VCaP (cell line): ENCODE measurements at regions not wholly inside any gene's neighbourhood (a gene's known extent, or its start where the extent isn't known, plus 50 kb on each side); places are given as distances from the start of the nearest gene placed in this dataset.

ENCODE experiments used
- H3K27ac ChIP-seq: fragments of 450-650 bp; 2 replicates; pipeline ENCODE4 v1.5.1; 2017
- TF ChIP-seq, protein P1 (sequence below): fragments of 450-650 bp; conservative IDR thresholded peaks from 2 replicates; pipeline ENCODE4 v1.5.1; 2017; ENCODE audit warnings: mild to moderate bottlenecking, moderate library complexity

DNA sequence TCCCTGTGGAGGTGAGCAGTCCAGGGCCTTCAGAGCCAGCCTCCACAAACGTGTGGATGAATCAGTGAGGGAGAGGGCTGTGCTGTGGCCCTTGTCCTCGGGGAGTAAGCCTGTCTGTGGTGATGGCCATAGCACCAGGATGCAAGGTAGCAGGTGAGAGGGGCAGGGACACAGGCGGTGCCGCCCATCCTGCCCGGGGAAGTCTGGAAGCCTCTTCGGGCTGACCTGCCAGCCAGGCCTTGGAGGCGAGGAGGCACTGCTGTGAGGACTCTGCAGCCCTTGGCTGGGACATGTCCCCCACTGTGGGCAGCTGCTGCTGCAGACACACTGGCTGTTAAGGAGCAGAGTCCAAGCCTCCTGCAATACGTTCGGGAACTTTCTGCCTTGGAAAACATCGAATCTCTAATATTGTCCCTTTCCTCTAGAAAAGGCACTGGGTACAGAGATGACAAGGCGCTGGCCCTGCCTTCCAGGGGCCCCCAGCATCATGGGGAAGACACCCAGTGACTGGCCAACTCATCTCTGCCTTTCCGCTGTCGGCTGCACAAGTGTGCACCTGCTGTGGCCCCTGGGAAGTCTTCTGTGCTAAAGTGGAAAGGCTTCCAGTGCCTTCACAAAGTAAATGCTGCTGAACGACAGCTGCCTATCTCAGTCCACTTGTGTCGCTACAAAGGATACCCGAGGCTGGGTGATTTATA, 101.4 kb downstream of the ADRA2C start:
- TF ChIP-seq, protein P1, sequence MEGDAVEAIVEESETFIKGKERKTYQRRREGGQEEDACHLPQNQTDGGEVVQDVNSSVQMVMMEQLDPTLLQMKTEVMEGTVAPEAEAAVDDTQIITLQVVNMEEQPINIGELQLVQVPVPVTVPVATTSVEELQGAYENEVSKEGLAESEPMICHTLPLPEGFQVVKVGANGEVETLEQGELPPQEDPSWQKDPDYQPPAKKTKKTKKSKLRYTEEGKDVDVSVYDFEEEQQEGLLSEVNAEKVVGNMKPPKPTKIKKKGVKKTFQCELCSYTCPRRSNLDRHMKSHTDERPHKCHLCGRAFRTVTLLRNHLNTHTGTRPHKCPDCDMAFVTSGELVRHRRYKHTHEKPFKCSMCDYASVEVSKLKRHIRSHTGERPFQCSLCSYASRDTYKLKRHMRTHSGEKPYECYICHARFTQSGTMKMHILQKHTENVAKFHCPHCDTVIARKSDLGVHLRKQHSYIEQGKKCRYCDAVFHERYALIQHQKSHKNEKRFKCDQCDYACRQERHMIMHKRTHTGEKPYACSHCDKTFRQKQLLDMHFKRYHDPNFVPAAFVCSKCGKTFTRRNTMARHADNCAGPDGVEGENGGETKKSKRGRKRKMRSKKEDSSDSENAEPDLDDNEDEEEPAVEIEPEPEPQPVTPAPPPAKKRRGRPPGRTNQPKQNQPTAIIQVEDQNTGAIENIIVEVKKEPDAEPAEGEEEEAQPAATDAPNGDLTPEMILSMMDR = no peak
- no peak overlapping the region for H3K27ac ChIP-seq

DNA sequence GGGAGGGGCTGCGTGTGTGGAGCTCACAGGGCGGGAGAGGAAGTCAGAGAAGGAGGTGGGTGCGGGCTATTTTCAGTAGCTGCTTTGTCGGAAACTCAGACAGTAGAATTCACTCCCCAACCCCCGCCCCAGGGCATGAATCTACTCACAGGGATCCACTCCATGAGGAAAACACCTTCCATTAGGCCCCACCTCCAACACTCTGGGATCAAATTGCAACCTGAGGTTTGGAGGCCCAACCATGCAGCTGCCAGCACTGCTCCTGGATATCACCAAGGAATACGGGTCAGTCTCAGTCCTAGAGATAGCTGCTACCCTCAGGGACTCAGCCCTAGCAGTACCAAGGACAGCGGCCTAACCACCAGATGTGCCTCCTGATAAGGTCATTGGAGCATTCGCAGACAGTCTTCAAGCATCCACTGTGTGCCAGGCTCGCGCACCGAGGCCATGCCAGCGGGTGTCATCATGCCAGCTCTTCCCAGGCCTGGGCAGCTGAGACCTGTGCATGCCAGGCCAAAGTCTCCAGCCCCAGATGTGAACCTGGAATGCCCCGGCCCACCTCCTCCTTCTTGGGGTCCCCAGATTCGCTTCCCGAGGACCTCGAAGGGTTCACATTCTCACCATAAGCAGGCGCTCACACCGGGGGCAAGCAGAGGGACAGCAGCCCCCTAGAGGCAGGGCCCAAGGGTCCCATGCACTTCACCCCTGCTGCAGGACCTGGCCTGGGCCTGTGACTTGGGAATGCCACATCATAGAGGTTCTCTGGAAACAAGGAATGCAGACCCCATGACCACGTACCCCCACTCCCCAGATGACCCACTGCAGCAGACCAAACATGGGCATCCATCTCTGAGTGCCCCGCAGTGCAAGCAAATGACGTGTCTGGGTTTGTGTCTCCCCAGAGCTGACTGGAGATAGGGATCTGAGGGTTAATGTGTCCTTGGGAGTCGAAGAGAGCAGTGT, 102.3 kb downstream of the ADRA2C start:
- no peak overlapping the region for H3K27ac ChIP-seq
- TF ChIP-seq, protein P1 = no peak

DNA sequence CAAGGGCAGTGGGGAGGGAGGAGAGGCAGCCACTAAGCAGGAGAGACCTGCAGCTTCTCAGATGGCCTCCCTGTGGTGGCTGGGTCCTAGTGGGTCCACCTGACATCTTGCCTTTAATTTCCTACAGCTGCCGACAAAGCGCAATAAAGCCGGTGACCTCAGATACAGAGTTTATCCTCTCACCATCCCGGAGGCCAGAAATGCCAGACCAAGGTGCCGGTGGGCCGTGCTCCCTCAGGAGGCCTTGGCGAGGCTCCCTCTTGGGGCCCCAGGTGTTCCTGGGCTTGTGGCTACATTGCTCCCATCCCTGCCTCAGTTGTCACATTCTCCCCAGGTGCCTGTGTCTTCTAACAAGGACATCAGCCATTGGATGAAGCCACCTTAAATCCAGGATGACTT, 103.0 kb downstream of the ADRA2C start:
- TF ChIP-seq, protein P1 = no peak
- no peak overlapping the region for H3K27ac ChIP-seq

DNA sequence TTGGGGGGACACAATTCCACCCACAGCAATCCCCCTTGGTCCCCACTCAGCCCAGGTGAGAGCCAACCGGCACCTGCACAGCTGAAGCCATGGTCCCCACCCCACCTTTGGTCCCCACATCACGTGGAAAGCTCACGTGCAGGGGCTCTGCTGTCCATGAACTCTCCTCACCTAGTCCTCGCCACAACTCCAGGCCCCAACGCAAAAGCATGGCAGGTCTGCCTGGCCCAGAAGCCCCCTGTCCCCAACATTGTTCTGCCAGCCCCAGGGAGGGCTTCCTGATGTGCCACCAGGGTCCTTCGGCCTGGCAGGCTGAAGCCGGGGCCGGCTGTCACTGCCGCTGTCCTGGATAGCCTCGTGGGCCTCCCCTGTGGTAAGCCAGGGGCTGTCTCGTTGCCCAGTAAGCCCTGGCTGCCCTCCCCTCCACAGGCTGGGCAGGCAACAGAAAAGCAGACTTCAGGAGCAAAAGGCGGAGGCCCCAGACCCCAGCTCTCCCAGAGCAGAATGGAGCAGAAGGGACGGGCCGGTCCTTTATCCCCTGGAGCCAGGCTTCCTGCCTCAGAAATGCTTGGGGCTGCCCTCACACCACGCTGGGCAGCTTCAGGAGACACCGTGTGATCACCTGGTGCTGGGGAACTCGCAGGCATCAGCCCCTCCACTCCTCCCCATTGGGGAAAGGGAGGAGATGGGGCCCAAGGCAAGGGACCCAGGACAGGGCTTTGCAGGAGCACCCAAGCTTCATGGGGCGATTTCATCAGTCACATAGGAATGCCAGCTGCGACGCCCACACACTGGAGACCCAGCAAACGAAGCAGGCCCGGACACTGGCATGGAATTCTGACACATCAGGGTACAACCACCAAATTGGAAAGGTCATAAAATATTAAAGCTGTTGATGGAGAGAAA, 103.7 kb downstream of the ADRA2C start:
- TF ChIP-seq, protein P1 = no peak
- no peak overlapping the region for H3K27ac ChIP-seq

DNA sequence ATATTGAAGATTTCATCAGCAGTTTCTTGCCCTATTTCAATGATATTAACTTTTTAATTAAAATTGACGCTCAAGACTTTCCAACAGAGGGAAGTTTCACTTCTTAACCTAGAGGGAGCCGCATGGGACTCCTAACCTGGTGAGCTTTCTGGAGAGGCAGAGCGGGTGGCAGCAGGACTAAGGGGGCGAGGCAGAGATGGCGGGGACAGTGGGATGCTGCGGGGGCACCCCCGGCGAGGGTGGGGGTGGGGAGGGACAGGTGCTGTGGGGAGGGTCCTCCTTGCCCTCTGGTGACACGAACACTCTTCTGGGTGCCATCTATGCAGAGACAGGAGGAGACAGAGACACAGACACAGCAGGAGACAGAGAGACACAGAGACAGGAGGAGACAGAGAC, 104.4 kb downstream of the ADRA2C start:
- TF ChIP-seq, protein P1 = no peak
- H3K27ac ChIP-seq = no peak overlapping the region

DNA sequence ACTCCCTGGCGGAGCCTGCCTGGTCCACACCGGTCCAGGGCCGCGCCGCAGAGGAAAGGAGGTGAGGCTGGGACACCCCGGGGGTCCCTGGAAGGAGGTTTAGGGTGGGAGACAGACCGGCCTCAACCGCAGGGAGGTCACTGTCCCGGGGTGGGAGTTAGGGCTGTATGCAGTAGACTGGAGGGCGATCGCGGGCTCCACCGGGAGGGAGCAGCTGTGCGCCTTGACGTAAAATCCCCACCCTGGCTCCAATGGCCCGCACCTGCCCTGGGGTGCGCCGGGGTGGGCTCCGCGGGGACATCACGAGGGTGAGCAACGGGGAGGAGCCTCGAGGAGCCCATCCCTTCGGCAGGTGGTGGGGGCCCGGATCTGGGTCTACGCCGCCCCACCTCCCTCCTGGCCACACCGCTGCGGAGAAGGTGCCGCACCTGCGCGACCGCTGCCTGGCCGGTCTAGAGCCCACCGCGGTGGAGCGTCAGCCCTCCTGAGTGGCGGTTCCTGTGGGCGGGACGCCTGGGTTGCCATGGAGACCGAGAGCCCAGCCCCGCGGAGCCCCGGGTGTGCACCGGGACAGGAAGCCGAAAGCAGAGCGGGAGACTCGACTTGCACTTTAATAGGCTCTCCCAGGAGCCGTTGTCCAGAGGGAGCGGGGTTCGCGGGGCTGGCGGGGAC, 105.1 kb downstream of the ADRA2C start:
- H3K27ac ChIP-seq = no peak overlapping the region
- TF ChIP-seq, protein P1 = no peak
